GM21447 (cell line): ENCODE measurements at regions not wholly inside any gene's neighbourhood (a gene's known extent, or its start where the extent isn't known, plus 50 kb on each side); places are given as distances from the start of the nearest gene placed in this dataset.

Experiments
- ATAC-seq: cut with Tn5 transposase; IDR thresholded peaks from one replicate; pipeline ENCODE4 v1.9.1; 2021; ENCODE audit not compliant: unreplicated experiment

- ATAC-seq = no peak
Observed at GRCh38 chr4:136769717-136770116, 762.6 kb downstream of the PCDH18 start.

- ATAC-seq = no peak
Observed at GRCh38 chr4:136768925-136769275, 763.4 kb downstream of the PCDH18 start.

GRCh38 chr4:136768213-136768924 lies 763.9 kb downstream of the PCDH18 start:
- ATAC-seq = no peak

- ATAC-seq = no peak
Observed at GRCh38 chr4:136763919-136764318, 768.4 kb downstream of the PCDH18 start.

GRCh38 chr4:136755531-136755916 lies 776.8 kb downstream of the PCDH18 start:
- ATAC-seq = no peak

GRCh38 chr4:136754810-136755530 lies 777.3 kb downstream of the PCDH18 start:
- ATAC-seq = no peak

GRCh38 chr4:136751556-136751955 lies 780.7 kb downstream of the PCDH18 start:
- no peak for ATAC-seq

- no peak for ATAC-seq
Observed at GRCh38 chr4:136750897-136751296, 781.4 kb downstream of the PCDH18 start.

GRCh38 chr4:136749989-136750388 lies 782.3 kb downstream of the PCDH18 start:
- no peak for ATAC-seq

- ATAC-seq = no peak
Observed at GRCh38 chr4:136748773-136749172, 783.5 kb downstream of the PCDH18 start.

- ATAC-seq = no peak
Observed at GRCh38 chr4:136748165-136748564, 784.1 kb downstream of the PCDH18 start.

- no peak for ATAC-seq
Observed at GRCh38 chr4:136743238-136743637, 789.1 kb downstream of the PCDH18 start.

GRCh38 chr4:136742333-136742732 lies 790.0 kb downstream of the PCDH18 start:
- no peak for ATAC-seq

GRCh38 chr4:136741468-136741867 lies 790.8 kb downstream of the PCDH18 start:
- no peak for ATAC-seq

GRCh38 chr4:136740326-136740725 lies 792.0 kb downstream of the PCDH18 start:
- no peak for ATAC-seq

GRCh38 chr4:136737066-136737465 lies 795.2 kb downstream of the PCDH18 start:
- no peak for ATAC-seq

- no peak for ATAC-seq
Observed at GRCh38 chr4:136731025-136731424, 801.3 kb downstream of the PCDH18 start.

GRCh38 chr4:136725286-136726081 lies 806.8 kb downstream of the PCDH18 start:
- ATAC-seq = no peak

GRCh38 chr4:136713140-136713539 lies 819.2 kb downstream of the PCDH18 start:
- ATAC-seq = no peak

GRCh38 chr4:136709897-136710296 lies 822.4 kb downstream of the PCDH18 start:
- ATAC-seq = no peak

- no peak for ATAC-seq
Observed at GRCh38 chr4:136706942-136707341, 825.4 kb downstream of the PCDH18 start.

- no peak for ATAC-seq
Observed at GRCh38 chr4:136699905-136700304, 832.4 kb downstream of the PCDH18 start.
